ENCODE measurements at regions not wholly inside any gene's neighbourhood (a gene's known extent, or its start where the extent isn't known, plus 50 kb on each side); places are given as distances from the start of the nearest gene placed in this dataset.
"Not testable (repeated sequence)": the region's sequence is repeated elsewhere in the genome, so short reads cannot be mapped to it uniquely, and the experiment has no call there.

DNA sequence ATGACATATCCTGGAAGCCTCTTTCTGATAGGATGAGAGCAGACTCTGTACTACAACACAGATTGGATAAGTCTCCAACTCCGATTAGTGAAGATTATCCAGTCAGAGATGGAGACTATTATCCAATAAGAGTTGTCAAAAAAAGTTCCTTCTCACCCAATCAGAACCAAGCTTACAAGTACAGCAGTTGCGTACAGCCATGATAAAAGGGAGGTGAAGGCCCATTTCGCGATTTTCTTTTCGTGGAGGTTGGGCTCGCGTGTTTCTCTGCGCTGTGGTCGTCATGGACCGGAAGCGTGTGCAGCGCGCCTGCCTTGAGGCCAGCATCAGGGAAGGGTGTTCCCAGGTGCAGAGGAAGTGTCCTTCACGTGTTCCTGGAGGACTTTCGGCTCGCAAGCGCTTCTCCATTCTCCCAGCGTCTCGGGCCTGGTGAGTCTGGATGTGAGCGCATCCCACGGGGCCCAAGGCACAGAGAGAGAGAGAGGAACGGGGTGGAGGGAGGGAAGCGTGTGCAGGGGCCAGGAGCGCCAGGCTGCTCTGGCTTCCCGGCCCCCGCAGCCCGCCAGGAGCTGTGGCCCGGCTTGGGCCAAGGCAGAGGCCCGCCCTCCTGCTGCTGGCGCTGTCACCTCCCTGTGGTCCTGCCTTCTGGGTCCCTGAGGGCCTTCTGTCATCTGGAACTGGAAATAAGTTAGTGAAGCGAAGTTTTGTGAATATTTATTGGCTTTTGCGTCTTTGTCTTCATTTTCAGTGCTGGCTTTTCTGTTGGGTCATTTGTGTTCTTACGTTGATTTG lies 53.9 kb downstream of the CDRT15L2 start:
- DNase-seq (ENCODE audit: insufficient read length, low spot score); FAIRE-seq: not testable (repeated sequence)

GRCh38 chr17:20640147-20640546 lies 60.6 kb downstream of the CDRT15L2 start:
- FAIRE-seq = not testable (repeated sequence)

GRCh38 chr17:20646661-20647272 lies 67.2 kb downstream of the CDRT15L2 start:
- peak; percentile 92 for FAIRE-seq
- DNase-seq (ENCODE audit: insufficient read length, low spot score) = not testable (repeated sequence)

More at GRCh38 chr17:20640147-20640546, 60.6 kb downstream of the CDRT15L2 start:
- DNase-seq (ENCODE audit: insufficient read length, low spot score) = not testable (repeated sequence)

DNA sequence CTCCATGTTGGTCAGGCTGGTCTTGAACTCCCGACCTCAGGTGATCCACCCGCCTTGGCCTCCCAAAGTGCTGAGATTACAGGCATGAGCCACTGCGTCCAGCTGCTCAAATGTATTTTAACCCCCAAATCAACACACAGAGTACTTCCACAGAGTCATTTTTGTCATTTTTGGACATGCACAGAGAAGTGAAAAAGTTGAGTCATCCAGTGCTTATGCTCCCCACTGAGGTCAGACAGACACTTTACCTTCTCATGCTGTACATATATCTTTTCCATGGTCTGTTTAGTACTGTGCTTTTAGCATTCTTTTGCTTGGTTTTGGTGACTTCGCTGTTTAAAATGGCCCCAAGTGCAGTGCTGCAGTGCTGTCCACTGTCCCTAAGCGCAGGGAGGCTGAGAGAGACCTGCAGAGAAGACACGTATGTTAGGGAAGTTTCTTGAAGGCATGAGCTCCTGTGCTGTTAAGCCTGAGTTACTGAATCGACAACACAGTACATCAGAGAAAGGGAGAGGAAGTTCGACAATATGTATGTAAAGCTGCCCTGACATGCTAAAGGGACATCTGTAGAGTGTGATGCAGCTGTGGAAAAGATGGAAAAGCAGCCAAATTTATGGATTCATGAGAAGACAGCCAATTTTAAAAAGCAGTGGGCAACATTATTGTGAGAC lies 69.7 kb downstream of the CDRT15L2 start:
- not testable (repeated sequence) for DNase-seq (ENCODE audit: insufficient read length, low spot score); FAIRE-seq

DNA sequence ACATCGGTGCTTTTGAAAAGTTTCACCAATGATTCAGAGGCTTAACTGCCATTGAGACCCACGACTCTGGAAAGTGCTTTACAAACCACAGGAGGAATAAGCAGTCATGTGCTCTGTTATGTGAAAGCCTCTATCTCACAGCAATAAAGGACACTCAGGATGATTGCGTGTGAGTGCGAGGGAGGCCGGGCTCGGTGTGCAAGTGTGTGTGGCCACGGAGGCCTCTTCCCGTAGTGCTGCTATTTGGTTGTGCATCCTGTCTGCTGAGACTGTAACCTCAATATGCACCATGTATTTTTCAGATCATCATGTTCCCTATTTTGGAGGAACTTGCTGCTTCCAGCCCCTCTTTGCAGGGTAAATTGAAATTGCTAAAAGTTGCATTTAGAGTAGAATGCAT lies 71.5 kb downstream of the CDRT15L2 start:
- FAIRE-seq = peak; percentile 49
- DNase-seq (ENCODE audit: insufficient read length, low spot score) = not testable (repeated sequence)

GRCh38 chr17:20651736-20652135 lies 72.2 kb downstream of the CDRT15L2 start:
- FAIRE-seq; DNase-seq (ENCODE audit: insufficient read length, low spot score): not testable (repeated sequence)

- FAIRE-seq = peak; percentile 36
- DNase-seq (ENCODE audit: insufficient read length, low spot score) = not testable (repeated sequence)
Measured at GRCh38 chr17:20653391-20653790, 73.9 kb downstream of the CDRT15L2 start.

GRCh38 chr17:20654114-20654513 lies 74.6 kb downstream of the CDRT15L2 start:
- DNase-seq (ENCODE audit: insufficient read length, low spot score); FAIRE-seq: not testable (repeated sequence)

DNA sequence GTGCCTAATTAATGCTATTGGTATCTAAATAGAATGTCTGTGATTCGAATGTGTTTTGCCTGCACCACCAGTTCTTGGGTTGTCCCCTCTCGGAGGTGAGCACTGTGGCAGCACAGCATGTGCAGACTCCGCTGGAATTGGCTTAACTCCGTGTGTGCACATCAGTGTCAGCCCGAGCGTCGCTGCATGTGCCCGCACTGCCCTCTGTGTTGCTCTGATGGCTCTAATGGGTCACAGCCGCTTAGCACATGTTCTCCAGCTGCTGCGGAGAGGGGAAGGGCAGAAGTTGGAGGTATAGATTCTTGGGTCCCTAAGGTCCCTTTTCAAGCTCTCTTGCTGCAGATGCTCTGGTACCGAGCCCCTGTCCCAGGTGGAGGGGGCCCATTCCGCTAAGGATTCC lies 75.1 kb downstream of the CDRT15L2 start:
- not testable (repeated sequence) for DNase-seq (ENCODE audit: insufficient read length, low spot score); FAIRE-seq

- not testable (repeated sequence) for FAIRE-seq; DNase-seq (ENCODE audit: insufficient read length, low spot score)
Measured at GRCh38 chr17:20665103-20665955, 85.8 kb downstream of the CDRT15L2 start.

- FAIRE-seq; DNase-seq (ENCODE audit: insufficient read length, low spot score): not testable (repeated sequence)
Measured at GRCh38 chr17:20666689-20667088, 87.2 kb downstream of the CDRT15L2 start.

DNA sequence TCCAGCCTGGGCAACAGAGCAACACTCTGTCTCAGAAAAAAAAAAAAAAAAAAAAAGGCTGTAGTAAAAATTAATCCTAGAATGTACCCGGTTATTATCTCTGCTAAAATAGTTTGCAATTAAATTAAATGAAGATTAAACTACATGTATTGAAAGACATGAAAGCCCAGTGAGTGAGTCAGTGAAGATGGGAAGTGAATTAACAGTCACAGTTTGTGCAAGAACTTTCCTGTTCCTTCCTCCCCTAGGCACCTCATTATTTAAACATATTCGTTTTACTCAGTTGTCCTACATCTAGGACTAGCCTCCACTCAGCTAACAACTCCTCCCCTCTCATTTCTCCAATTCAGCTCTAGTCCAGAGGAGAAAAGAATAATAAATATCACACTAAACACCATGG lies 88.2 kb downstream of the CDRT15L2 start:
- DNase-seq (ENCODE audit: insufficient read length, low spot score); FAIRE-seq: not testable (repeated sequence)

GRCh38 chr17:20668316-20668715 lies 88.8 kb downstream of the CDRT15L2 start:
- DNase-seq (ENCODE audit: insufficient read length, low spot score) = not testable (repeated sequence)
- peak; percentile 48 for FAIRE-seq

DNA sequence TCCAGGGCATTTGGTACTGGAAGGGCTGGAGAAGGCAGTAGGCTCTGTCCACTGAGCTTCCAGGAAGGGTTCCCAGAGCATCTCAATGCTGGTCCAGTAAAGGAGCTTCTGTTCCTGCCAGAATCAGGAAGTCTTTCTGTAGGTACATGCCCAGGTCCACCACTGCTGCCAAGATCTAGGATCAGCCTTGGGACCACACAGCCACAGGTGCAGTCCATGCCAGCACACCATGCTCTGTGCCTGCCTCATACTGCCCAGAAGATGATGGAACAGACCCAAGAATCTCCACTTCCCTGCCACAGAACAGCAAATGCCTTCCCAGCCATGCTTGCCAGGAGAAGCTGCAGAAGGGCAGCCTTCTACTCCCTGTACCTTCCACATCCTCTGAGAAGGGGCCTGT lies 89.3 kb downstream of the CDRT15L2 start:
- DNase-seq (ENCODE audit: insufficient read length, low spot score) = not testable (repeated sequence)
- peak; percentile 74 for FAIRE-seq

GRCh38 chr17:20670506-20670905 lies 91.0 kb downstream of the CDRT15L2 start:
- FAIRE-seq; DNase-seq (ENCODE audit: insufficient read length, low spot score): not testable (repeated sequence)

- FAIRE-seq = peak; percentile 16
Measured at GRCh38 chr17:20674374-20674773, 94.8 kb downstream of the CDRT15L2 start.

DNA sequence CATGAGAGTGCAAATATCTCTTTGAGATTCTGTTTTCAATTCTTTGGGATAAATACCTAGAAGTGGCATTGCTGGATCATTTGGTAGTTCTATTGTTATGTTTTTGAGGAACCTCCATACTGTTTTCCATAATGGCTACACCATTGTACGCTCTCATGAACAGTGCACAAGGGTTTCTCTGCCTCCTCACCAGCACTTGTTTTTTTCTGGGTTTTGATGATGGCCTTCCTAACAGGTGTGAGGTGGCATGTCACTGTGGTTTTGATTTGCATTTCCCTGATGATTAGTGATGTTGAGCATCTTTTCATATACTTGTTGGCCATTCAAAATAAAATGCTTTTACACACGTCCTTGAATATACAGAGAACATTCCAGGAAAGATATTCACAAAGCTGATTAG lies 96.2 kb downstream of the CDRT15L2 start:
- not testable (repeated sequence) for FAIRE-seq

More at GRCh38 chr17:20674374-20674773, 94.8 kb downstream of the CDRT15L2 start:
- DNase-seq (ENCODE audit: insufficient read length, low spot score) = not testable (repeated sequence)

DNA sequence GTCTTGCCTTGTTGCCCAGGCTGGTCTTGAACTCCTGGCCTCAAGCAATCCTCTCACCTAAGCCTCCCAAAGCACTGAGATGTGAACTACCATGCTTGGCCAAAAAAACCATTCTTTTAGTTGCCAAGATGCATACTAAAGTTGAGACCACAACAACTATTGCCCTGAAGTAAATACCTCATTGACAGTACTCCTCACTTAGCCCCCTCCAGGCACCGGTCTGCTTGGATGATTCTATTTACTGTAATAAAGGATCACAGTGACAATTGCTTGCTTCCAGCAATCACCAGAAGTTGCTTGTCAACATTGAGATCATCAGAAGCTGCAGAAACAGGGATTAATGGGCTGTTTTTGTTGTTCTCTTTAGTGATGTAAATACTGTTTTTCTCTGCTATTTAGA lies 97.1 kb downstream of the CDRT15L2 start:
- not testable (repeated sequence) for DNase-seq (ENCODE audit: insufficient read length, low spot score); FAIRE-seq

More for the DNA sequence above, 96.2 kb downstream of the CDRT15L2 start:
- not testable (repeated sequence) for DNase-seq (ENCODE audit: insufficient read length, low spot score)

DNA sequence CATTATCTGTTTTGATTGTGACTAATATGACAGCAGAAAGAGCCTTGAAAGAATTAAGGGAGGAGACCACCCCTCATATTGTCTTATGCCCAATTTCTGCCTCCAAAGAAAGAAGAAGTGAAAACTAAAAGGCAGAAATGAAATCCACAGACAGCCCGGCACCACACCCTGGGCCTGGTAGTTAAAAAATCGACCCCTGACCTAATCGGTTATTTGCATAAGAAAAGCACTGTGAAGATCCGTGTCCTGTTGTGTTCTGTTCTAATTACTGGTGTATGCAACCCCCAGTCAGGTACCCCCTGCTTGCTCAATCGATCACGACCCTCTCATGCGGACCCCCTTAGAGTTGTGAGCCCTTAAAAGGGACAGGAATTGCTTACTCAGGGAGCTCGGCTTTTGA lies 97.9 kb downstream of the CDRT15L2 start:
- not testable (repeated sequence) for DNase-seq (ENCODE audit: insufficient read length, low spot score); FAIRE-seq

DNA sequence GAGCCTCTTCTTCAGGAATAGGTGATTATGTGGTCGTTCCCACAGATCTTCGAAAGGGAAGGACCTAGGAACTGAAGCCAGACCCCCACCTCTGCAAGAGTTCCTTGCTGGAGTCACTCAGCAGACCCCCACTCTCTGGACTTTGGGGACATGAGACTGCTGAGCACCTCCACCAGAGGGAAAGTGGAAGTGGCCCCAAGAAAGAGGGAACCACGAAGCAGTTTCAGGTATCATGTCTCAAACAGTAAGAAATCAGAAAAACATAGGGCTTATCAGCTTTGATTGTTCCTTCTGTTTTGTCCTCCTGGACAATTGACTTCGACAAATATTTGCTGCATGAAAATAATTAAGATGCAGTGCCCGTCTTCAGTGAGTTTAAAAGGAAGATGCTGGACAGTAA lies 98.9 kb downstream of the CDRT15L2 start:
- FAIRE-seq; DNase-seq (ENCODE audit: insufficient read length, low spot score): not testable (repeated sequence)
